Stomach smooth muscle (tissue), 2 donors: ENCODE measurements at regions not wholly inside any gene's neighbourhood (a gene's known extent, or its start where the extent isn't known, plus 50 kb on each side); places are given as distances from the start of the nearest gene placed in this dataset.

ENCODE experiments used
- H3K27ac ChIP-seq: one replicate; pipeline ENCODE4 v1.7.0; 2013; ENCODE audit warnings: mild to moderate bottlenecking, low read length, inconsistent platforms
- H3K27me3 ChIP-seq, 2 donors: one replicate each; pipeline ENCODE4 v1.7.0; 2013; ENCODE audit warnings: low read length in 2 of 2; ENCODE audit not compliant: insufficient read depth in 2 of 2, control insufficient read depth in 1 of 2
- H3K36me3 ChIP-seq, 2 donors: one replicate each; pipeline ENCODE4 v1.7.0; 2013; ENCODE audit warnings: low read length in 2 of 2; ENCODE audit not compliant: control insufficient read depth in 2 of 2, insufficient read depth in 2 of 2
- H3K4me1 ChIP-seq: one replicate; pipeline ENCODE4 v1.7.0; 2013; ENCODE audit warnings: low read length; ENCODE audit not compliant: control insufficient read depth, insufficient read depth
- H3K4me3 ChIP-seq, 2 donors: one replicate each; pipeline ENCODE4 v1.7.0; 2013; ENCODE audit warnings: low read length in 2 of 2
- H3K9ac ChIP-seq, 2 donors: one replicate each; pipeline ENCODE4 v1.7.0; 2013; ENCODE audit warnings: low read length in 2 of 2, mild to moderate bottlenecking in 1 of 2
- H3K9me3 ChIP-seq, 2 donors: one replicate each; pipeline ENCODE4 v1.7.0; 2013; ENCODE audit warnings: low read length in 2 of 2; ENCODE audit not compliant: control insufficient read depth in 2 of 2
- donor health status: healthy.
- donor health status: Pancreatic carcinoma.

DNA sequence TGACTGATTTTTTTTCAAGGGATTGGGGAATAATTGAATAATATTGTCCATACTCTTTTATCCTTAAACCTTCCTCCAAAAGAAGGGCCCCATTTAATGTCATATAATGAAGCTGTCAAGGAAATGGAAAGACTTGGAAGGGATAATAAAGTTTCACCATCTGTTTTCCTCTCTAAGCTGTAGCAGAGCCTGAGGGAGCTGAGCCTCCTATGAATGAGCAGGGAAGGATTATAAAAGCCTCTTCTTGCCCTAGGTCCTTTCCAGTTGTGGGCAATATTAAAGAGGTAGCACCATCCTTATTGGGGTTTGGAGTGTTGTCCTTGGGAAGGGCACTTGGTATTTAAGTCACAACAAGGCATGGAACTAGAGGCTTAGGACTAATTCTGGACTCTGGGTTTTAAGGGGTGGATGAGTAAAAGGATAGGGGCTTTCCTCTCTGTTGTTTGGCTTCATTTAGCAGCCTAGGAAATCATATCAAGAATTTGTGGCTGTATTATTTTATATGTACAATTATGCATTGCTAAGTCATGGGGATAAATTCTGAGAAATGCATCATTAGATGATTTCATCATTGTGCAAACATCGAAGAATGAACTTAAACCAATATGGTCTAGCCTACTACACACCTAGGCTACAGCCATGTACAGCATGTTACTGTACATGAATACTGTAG is 408.5 kb upstream of the DCN start:
- no peak overlapping the region for H3K4me3 ChIP-seq
- no peaks in the 10 kb centered on the region for H3K9me3 ChIP-seq
- H3K9ac ChIP-seq: no peak overlapping the region
- no peaks in the 10 kb centered on the region for H3K36me3 ChIP-seq
- no peaks in the 10 kb centered on the region for H3K27me3 ChIP-seq
- H3K4me1 ChIP-seq: no peaks in the 10 kb centered on the region
- H3K27ac ChIP-seq: no peak overlapping the region

DNA sequence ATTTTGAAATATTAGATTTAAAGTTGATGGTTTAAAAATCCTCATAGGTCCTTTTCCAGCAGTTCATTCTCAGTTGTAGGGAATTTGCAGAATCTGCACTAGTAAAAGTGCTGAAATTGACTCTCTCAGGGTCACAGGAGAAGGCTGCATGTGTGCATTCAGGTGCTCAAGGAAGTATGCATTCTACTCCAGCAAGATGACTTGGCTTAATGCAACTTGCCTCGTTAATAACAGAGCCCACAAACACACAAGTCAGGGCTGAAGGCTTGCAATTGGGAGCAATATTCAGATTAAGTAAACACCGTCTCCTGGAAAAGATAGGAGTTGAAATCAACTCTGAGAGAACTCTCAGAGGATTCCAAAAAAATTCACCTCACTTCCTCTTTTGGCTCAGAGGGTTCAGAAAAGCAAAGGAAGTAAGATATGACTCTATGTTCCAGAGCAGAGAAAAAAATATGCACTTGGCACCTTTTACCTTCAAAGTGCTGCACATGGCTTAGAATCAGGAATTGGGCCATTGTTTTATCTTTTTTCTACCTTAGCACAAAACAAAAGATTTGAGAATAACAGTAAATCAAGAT is 406.3 kb upstream of the DCN start:
- Histone ChIP-seq H3K4me1 (no peaks in the 10 kb centered on the region), H3K36me3 (no peaks in the 10 kb centered on the region), H3K27me3 (no peaks in the 10 kb centered on the region), H3K27ac (no peak overlapping the region), H3K9ac (no peak overlapping the region), H3K4me3 (no peak overlapping the region), H3K9me3 (no peaks in the 10 kb centered on the region)

DNA sequence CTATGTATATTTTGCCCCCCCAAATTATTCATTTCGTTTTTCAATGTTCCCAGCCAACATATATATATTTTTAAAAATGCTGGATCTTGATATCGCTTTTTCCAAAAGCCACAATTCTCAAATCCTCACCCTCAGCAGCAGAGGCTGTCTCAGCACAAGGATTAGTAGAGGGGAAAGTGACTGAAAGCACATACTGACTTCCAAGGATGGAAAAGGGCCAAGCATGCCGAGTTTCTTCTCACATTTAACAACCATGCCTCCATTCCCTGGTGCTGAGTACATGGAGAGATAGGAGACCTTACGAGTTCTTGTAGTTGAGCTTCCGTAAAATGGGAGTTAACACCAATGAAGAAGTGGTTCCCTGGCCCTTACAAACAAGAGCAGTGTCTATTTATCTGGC is 403.4 kb upstream of the DCN start:
- Histone ChIP-seq H3K4me1 (no peaks in the 10 kb centered on the region), H3K27me3 (no peaks in the 10 kb centered on the region), H3K4me3 (no peak overlapping the region), H3K9me3 (no peaks in the 10 kb centered on the region), H3K9ac (no peak overlapping the region), H3K36me3 (no peaks in the 10 kb centered on the region), H3K27ac (no peak overlapping the region)

DNA sequence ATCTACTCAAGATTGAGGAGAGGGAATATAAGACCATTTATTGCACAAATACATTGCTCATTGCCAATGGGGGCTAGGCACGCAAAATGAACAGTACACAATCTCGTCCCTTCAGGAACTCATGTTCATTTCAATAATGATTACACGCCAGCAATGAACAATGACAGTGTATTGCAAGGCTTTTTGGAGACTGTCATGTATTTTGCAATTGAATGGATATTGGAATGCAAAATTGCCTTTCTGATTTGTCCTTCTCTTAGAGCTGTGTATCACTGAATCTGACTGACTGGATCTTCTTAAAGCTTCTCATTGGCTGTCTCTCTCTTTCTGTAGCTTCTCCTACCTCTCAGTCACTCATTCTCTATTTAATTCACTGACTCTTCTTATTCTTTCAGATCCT is 400.2 kb upstream of the DCN start:
- Histone ChIP-seq H3K4me3 (no peak overlapping the region), H3K27me3 (no peaks in the 10 kb centered on the region), H3K9me3 (no peaks in the 10 kb centered on the region), H3K27ac (no peak overlapping the region), H3K9ac (no peak overlapping the region), H3K4me1 (peaks cover 2% of the 10 kb centered on the region), H3K36me3 (no peaks in the 10 kb centered on the region)

DNA sequence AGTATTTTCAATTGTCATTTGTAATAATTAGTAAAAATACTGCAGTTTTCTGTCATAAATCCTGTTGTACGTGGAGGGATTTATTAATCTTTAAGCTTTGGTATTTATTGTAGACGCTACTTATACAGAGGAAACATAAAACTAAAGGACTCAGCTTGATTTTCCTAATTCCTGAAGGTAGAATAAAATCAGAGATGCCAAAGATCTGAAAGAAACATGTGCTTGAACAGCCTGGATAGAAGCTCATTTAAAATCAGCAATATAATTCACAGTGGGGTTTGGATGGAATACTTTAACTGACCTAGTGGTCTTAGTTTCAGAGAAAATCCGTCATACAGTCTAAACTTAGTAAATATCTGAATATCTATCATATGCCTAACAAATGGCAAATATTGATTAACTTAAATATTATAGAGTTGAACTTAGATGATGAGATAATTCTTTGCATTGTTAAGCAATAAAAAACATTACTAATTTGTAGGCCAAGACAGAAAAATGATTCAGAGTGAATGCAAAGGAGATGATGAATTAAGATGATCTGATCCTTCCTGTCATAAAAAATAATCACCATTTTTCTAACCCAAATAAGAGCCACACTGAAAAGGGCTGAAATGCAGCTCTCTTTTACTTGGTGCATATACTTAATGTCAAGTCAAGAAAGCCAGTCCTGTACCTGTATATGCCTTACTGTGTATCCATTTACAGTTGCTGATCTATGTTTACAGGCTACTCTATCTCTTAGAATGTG is 397.1 kb upstream of the DCN start:
- no peak overlapping the region for H3K4me3 ChIP-seq
- no peaks in the 10 kb centered on the region for H3K9me3 ChIP-seq
- H3K9ac ChIP-seq: no peak overlapping the region
- peaks cover 2% of the 10 kb centered on the region for H3K4me1 ChIP-seq
- no peak overlapping the region for H3K27ac ChIP-seq
- no peaks in the 10 kb centered on the region for H3K36me3 ChIP-seq
- no peaks in the 10 kb centered on the region for H3K27me3 ChIP-seq

DNA sequence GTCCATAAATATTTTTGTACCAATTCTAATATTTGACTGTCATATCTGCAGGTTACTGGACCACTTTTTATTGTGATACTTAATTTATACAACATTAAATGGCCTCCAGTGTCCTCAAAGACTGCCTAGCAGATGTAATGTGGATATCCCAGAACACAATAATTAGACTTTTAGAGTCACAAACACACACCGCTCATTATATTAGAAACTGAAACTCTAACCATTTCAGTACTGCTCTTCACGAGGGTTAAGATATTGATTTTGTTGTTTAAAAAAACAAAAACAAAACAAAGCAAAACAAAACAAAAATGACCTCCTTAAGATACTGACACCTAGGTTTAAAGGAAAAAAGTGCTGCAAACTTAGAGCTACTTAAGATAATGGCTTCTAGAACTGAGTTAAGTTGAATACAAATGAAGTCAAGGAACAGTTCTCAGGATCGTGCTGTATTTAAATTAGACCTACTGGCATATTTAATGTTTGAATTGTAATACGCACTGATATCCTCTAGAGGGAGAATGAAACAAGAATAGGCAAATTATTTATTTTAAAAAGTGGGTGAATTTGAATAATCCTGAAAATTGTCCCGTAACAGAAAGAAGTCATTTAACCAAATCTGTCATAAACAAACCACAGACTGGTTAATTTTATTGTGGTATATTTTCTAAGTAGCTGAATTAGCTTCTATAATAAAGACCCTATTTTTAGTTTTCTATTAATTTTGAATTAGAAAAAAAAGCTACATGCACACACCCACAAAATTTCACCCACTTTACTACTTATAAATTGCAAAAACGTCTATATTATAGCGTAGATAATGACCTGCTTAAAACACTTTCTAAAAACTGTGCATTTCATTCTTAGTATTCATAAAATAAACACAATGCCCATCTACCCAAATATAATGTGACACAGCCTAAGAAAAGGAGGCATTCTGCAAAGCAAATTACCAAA is 395.2 kb upstream of the DCN start:
- peak overlapping the region in 1 of 2 donors; percentile 46 for H3K4me3 ChIP-seq

DNA sequence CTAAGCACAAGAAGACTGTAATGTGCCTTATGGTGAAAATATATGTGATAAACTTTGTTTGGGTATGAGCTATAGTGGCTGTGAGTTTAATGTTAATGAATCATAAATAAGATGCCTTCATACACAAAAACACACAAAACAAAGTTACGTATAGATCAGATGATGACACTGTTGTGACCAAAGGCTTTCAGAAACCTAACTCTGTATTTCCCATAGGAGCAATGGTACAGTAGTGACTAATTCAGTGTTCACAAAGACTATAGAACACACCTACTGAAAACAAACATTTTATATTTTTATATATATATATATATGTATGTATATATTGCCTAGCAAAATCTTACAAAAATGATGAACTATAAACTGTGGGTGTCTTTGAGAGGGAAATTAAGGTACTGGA is 393.8 kb upstream of the DCN start:
- Histone ChIP-seq H3K36me3 (no peaks in the 10 kb centered on the region), H3K27me3 (no peaks in the 10 kb centered on the region), H3K27ac (no peak overlapping the region), H3K4me1 (peaks cover 2% of the 10 kb centered on the region), H3K9me3 (no peaks in the 10 kb centered on the region), H3K9ac (no peak overlapping the region), H3K4me3 (no peak overlapping the region)

More for the DNA sequence above, 395.2 kb upstream of the DCN start:
- Histone ChIP-seq H3K27ac (no peak overlapping the region), H3K9me3 (no peaks in the 10 kb centered on the region), H3K27me3 (no peaks in the 10 kb centered on the region), H3K36me3 (no peaks in the 10 kb centered on the region), H3K4me1 (peaks cover 2% of the 10 kb centered on the region), H3K9ac (peak overlapping the region in 1 of 2 donors; percentile 4)

DNA sequence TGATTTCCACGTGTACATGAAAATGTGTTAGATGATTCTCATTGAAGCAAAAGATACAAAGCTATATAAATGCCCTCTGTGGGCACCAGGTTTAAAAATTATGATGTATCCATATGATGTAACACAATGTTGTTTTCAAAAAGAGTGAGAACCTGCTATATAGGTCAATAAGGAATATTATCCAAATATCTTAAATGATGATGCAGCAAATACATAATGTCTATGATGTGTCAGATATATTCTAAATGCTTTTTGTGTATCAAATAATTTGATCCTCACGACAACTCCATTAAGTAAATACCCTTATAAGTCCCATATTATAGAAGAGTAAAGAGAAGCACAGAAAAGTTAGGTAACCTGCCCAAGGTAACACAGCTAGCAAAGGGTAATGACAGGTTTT is 393.0 kb upstream of the DCN start:
- Histone ChIP-seq H3K27me3 (no peaks in the 10 kb centered on the region), H3K4me1 (peaks cover 2% of the 10 kb centered on the region), H3K36me3 (no peaks in the 10 kb centered on the region), H3K4me3 (no peak overlapping the region), H3K9ac (no peak overlapping the region), H3K9me3 (no peaks in the 10 kb centered on the region), H3K27ac (no peak overlapping the region)

DNA sequence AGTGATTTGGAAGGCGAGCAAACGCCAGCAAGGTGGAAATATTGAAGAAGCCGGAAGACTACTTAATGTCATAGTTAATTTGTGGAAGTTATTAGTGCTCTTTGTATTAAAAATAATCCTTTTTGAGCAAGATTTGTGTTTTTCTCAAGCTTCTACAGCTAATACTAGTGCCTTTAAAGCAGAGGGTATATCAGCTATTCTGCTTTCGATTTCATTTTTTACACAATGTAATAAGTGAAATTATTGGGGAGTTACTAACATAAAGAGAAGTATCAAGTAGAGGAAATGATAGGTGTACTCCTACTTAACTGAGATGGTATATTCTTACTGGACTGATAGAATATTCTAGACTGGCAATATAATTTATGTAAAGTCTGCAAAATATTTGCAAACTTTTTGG is 392.4 kb upstream of the DCN start:
- Histone ChIP-seq H3K36me3 (no peaks in the 10 kb centered on the region), H3K9me3 (no peaks in the 10 kb centered on the region), H3K27me3 (no peaks in the 10 kb centered on the region), H3K4me3 (no peak overlapping the region), H3K4me1 (peaks cover 2% of the 10 kb centered on the region), H3K9ac (no peak overlapping the region), H3K27ac (no peak overlapping the region)

DNA sequence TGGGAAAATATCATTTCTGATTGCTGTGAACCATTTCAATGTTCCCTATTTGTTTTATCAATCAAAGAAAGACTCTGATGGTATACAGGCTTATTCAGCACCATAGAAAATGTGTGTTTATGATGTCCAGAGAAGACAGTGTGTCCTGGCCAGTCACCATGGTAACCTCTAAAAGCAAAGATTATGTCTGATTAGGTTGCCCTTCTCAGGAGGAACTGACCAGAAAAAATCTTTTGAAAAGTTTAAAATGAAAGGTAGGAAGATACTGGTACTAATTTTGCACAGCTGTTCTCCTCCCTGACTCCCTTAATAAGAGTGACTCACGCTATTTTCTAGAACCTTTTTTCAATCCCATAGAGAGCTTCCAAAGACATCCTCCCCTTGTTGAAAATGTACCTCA is 391.8 kb upstream of the DCN start:
- no peak overlapping the region for H3K4me3 ChIP-seq
- peak overlapping the region in 1 of 2 donors; percentile 9 for H3K9ac ChIP-seq
- H3K9me3 ChIP-seq: no peaks in the 10 kb centered on the region
- H3K4me1 ChIP-seq: peaks cover 2% of the 10 kb centered on the region
- H3K27ac ChIP-seq: no peak overlapping the region
- no peaks in the 10 kb centered on the region for H3K27me3 ChIP-seq
- no peaks in the 10 kb centered on the region for H3K36me3 ChIP-seq
